ENCODE measurements at regions not wholly inside any gene's neighbourhood (a gene's known extent, or its start where the extent isn't known, plus 50 kb on each side); places are given as distances from the start of the nearest gene placed in this dataset.

DNA sequence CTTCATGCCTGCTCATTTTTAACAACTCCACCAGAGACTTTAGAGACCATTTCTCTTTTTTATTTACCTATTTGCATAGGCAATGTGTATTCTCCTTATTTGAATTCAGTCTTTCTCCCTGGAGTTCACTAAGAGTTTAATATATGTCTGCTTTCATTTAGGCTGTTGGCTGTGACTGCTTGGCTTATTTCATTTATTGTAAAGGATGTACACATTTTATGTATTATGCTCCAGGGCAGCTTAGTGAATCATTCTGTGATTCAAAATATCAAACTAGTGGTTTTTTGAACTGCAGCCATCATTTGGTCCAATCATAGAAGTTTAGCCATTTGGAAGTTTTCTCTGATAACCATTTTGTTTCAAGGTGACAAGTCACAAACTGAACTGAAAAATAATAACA, 229.6 kb downstream of the LPIN1 start:
- Mint-ChIP-seq H3K27ac (no peak overlapping the region), H3K4me3 (no peak overlapping the region), H3K27me3 (ENCODE audit: insufficient read depth) (peaks cover 17% of the 10 kb centered on the region), H3K4me1 (ENCODE audit: low read depth) (peaks cover 9% of the 10 kb centered on the region), H3K9me3 (peaks cover 27% of the 10 kb centered on the region), H3K36me3 (ENCODE audit: low read depth) (peaks cover 9% of the 10 kb centered on the region)
- no peak for DNase-seq
- TF ChIP-seq, protein P1, sequence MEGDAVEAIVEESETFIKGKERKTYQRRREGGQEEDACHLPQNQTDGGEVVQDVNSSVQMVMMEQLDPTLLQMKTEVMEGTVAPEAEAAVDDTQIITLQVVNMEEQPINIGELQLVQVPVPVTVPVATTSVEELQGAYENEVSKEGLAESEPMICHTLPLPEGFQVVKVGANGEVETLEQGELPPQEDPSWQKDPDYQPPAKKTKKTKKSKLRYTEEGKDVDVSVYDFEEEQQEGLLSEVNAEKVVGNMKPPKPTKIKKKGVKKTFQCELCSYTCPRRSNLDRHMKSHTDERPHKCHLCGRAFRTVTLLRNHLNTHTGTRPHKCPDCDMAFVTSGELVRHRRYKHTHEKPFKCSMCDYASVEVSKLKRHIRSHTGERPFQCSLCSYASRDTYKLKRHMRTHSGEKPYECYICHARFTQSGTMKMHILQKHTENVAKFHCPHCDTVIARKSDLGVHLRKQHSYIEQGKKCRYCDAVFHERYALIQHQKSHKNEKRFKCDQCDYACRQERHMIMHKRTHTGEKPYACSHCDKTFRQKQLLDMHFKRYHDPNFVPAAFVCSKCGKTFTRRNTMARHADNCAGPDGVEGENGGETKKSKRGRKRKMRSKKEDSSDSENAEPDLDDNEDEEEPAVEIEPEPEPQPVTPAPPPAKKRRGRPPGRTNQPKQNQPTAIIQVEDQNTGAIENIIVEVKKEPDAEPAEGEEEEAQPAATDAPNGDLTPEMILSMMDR (IDR thresholded peaks at IDR 0.05): no peak

DNA sequence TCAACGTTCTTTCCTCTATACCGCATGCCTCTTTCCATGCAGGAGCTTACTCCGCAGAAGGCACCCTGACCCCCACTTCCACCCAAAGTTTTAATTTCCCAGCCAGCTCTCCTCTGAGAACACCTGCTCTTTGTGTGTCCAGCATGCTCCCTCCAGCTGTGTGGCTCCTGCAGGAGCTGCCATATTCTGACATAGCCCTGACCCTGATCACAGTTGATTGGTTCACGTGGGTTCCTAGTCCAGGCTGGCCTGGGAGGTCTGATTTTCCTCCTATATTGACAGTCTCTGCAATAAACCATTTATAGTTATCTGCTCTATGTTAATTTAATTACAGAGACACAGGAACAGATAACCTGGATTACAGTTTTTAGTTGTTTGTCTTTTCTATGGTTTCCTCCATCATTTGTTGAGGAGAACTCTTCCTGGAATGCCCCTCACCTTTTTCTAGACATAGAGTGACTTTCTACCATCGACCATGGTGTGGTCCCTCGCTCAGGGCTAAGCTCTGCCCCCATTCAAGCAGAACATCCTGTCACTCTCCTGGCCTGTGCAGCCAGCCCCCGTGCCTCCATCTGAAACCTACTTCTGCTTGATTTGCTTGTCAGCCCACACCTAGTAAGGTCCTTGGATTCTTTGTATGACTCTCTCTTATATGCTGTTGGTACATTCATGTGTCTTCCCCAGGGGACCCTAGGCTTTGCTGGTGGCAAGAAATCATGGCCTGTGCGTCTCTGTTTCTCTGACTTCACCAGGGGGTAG, 231.5 kb downstream of the LPIN1 start:
- H3K4me1 Mint-ChIP-seq (ENCODE audit: low read depth): peaks cover 9% of the 10 kb centered on the region
- no peak overlapping the region for H3K27ac Mint-ChIP-seq
- peaks cover 22% of the 10 kb centered on the region for H3K9me3 Mint-ChIP-seq
- TF ChIP-seq, protein P1 (IDR thresholded peaks at IDR 0.05): no peak
- H3K36me3 Mint-ChIP-seq (ENCODE audit: low read depth): peaks cover 9% of the 10 kb centered on the region
- no peak overlapping the region for H3K4me3 Mint-ChIP-seq
- DNase-seq: no peak
- peaks cover 17% of the 10 kb centered on the region for H3K27me3 Mint-ChIP-seq (ENCODE audit: insufficient read depth)

DNA sequence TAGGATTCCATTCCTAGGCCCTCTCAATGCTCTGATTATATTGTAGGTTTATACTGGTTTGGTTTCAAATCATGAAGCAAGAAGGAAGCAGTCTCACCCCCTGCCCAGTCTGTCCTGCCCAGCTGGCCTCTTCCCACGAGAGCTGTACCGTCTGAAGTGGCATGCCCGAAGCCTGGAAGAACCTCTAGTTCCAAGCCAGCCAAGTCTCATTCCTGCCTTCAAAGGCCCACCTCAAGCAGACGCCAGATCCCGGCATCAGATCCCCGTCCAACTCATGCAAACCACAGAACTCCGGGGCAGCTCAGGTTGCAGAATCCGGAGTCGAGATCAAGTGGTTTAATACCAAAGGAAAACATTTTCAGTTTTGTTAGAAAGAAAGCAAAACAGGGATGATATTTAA, 234.4 kb downstream of the LPIN1 start:
- Mint-ChIP-seq H3K27ac (no peak overlapping the region), H3K9me3 (no peaks in the 10 kb centered on the region; the same call in none of the 2 replicates), H3K4me3 (no peak overlapping the region), H3K36me3 (ENCODE audit: low read depth) (no peaks in the 10 kb centered on the region; the same call in 1 of the 2 replicates), H3K4me1 (ENCODE audit: low read depth) (peaks cover 8% of the 10 kb centered on the region), H3K27me3 (ENCODE audit: insufficient read depth) (peaks cover 25% of the 10 kb centered on the region)
- TF ChIP-seq, protein P1 (IDR thresholded peaks at IDR 0.05): no peak
- no peak for DNase-seq

DNA sequence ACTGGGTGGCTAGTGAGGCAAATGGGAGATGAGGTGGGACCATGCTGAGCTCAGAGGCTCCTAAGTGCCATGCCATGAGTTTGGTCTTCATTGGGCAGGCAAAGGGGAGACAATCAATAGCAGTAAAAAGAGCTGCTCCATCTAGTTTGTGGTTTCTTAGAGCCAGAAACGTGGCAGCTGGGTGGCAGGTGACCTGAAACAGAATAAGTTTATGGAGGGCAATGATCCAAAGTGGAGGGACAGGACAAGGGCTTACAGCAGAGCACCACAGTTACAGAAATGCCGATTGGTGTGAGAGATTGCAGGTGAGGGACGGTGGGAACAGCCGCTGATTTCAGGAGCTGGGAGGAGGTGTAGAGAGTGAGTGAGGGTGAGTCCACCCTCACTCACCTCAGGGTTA, 237.0 kb downstream of the LPIN1 start:
- H3K9me3 Mint-ChIP-seq: no peaks in the 10 kb centered on the region; the same call in 1 of the 2 replicates
- H3K36me3 Mint-ChIP-seq (ENCODE audit: low read depth): no peaks in the 10 kb centered on the region; the same call in 1 of the 2 replicates
- DNase-seq: no peak
- H3K27ac Mint-ChIP-seq: no peak overlapping the region
- H3K4me1 Mint-ChIP-seq (ENCODE audit: low read depth): no peaks in the 10 kb centered on the region
- peaks cover 33% of the 10 kb centered on the region for H3K27me3 Mint-ChIP-seq (ENCODE audit: insufficient read depth)
- TF ChIP-seq, protein P1 (IDR thresholded peaks at IDR 0.05): no peak
- H3K4me3 Mint-ChIP-seq: no peak overlapping the region

DNA sequence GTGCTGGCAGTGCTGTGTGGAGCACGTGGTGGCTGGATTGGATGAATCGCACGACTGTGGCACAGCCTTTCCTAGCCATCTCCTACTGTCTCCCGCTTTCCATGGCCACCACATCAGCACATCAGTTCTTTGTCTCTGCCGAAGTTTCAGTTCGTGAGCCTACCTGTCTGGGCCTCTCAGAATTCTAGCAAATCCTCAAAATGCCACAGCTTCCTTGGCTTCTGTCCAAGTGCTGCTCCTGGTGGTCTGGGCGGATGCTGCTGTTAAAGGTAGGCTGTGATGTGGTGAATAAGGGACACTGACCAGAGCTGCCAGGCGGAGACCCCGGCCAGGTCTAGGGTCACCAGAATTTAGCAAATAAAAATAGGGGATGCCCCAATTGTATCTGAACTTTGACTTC, 237.4 kb downstream of the LPIN1 start:
- no peaks in the 10 kb centered on the region; the same call in 1 of the 2 replicates for H3K9me3 Mint-ChIP-seq
- TF ChIP-seq, protein P1 (IDR thresholded peaks at IDR 0.05): no peak
- no peak overlapping the region for H3K4me3 Mint-ChIP-seq
- DNase-seq: no peak
- H3K27ac Mint-ChIP-seq: no peak overlapping the region
- no peaks in the 10 kb centered on the region for H3K4me1 Mint-ChIP-seq (ENCODE audit: low read depth)
- no peaks in the 10 kb centered on the region; the same call in 1 of the 2 replicates for H3K36me3 Mint-ChIP-seq (ENCODE audit: low read depth)
- peaks cover 33% of the 10 kb centered on the region for H3K27me3 Mint-ChIP-seq (ENCODE audit: insufficient read depth)

All from HFFc6 (cell line).